H9 (cell line): ENCODE measurements at regions not wholly inside any gene's neighbourhood (a gene's known extent, or its start where the extent isn't known, plus 50 kb on each side); places are given as distances from the start of the nearest gene placed in this dataset.
A peak's percentile ranks its signal among the peaks of the same experiment; 100 is the strongest.

Experiments
- DNase-seq: peaks from one replicate; pipeline ENCODE4 v3.0.0-alpha.2; 2017
- H2AFZ ChIP-seq: one replicate; pipeline ENCODE4 v1.6.1; 2013; ENCODE audit warnings: mild to moderate bottlenecking, low read length, control low read depth, moderate library complexity
- H2AK5ac ChIP-seq: 2 replicates; pipeline ENCODE4 v1.6.1; 2013; ENCODE audit warnings: low read length, control low read depth, mixed read lengths; ENCODE audit not compliant: insufficient read length
- H2BK120ac ChIP-seq: one replicate; pipeline ENCODE4 v1.6.1; 2013; ENCODE audit warnings: low read depth, mild to moderate bottlenecking, low read length, control low read depth, inconsistent platforms; ENCODE audit not compliant: poor library complexity, severe bottlenecking
- H2BK12ac ChIP-seq: 2 replicates; pipeline ENCODE4 v1.6.1; 2013; ENCODE audit warnings: low read length, control low read depth, mixed read lengths, low read depth; ENCODE audit not compliant: insufficient read length
- H2BK15ac ChIP-seq: 2 replicates; pipeline ENCODE4 v1.6.1; 2013; ENCODE audit warnings: low read depth, low read length, control low read depth
- H2BK20ac ChIP-seq: one replicate; pipeline ENCODE4 v1.6.1; 2013; ENCODE audit warnings: low read depth, mild to moderate bottlenecking, low read length, control low read depth, inconsistent platforms; ENCODE audit not compliant: poor library complexity, severe bottlenecking
- H2BK5ac ChIP-seq: 2 replicates; pipeline ENCODE4 v1.6.1; 2013; ENCODE audit warnings: low read length, control low read depth, mixed read lengths; ENCODE audit not compliant: insufficient read length
- H3K14ac ChIP-seq: 2 replicates; pipeline ENCODE4 v1.6.1; 2013; ENCODE audit warnings: low read length, control low read depth; ENCODE audit not compliant: insufficient read depth
- H3K18ac ChIP-seq: 2 replicates; pipeline ENCODE4 v1.6.1; 2013; ENCODE audit warnings: low read depth, mild to moderate bottlenecking, mixed read lengths, low read length, control low read depth; ENCODE audit not compliant: insufficient read length
- H3K23ac ChIP-seq: 2 replicates; pipeline ENCODE4 v1.6.1; 2013; ENCODE audit warnings: low read length, control low read depth, mixed read lengths, low read depth; ENCODE audit not compliant: insufficient read length
- H3K23me2 ChIP-seq: 2 replicates; pipeline ENCODE4 v1.6.1; 2013; ENCODE audit warnings: low read depth, mild to moderate bottlenecking, mixed read lengths, low read length, control low read depth; ENCODE audit not compliant: insufficient read length, poor library complexity, severe bottlenecking
- H3K27ac ChIP-seq: 2 replicates; pipeline ENCODE4 v1.5.1; 2013; ENCODE audit warnings: low read length, control low read depth, mixed read lengths, low read depth; ENCODE audit not compliant: insufficient read length
- H3K27me3 ChIP-seq: 2 replicates; pipeline ENCODE4 v1.6.1; 2013; ENCODE audit warnings: low read length, control low read depth, inconsistent platforms; ENCODE audit not compliant: insufficient read depth
- H3K4ac ChIP-seq: 2 replicates; pipeline ENCODE4 v1.6.1; 2013; ENCODE audit warnings: low read depth, mild to moderate bottlenecking, control low read depth, inconsistent platforms, low read length, moderate library complexity
- H3K4me1 ChIP-seq: 2 replicates; pipeline ENCODE4 v1.6.1; 2013; ENCODE audit warnings: low read length, control low read depth, inconsistent platforms; ENCODE audit not compliant: insufficient read depth
- H3K4me2 ChIP-seq: 2 replicates; pipeline ENCODE4 v1.6.1; 2013; ENCODE audit warnings: low read length, control low read depth, mixed read lengths; ENCODE audit not compliant: insufficient read length, insufficient read depth
- H3K56ac ChIP-seq: 2 replicates; pipeline ENCODE4 v1.6.1; 2013; ENCODE audit warnings: low read depth, mild to moderate bottlenecking, mixed read lengths, low read length, control low read depth; ENCODE audit not compliant: insufficient read length
- H3K79me1 ChIP-seq: 2 replicates; pipeline ENCODE4 v1.6.1; 2013; ENCODE audit warnings: low read depth, mild to moderate bottlenecking, moderate library complexity, low read length, control low read depth, inconsistent platforms; ENCODE audit not compliant: insufficient read depth, poor library complexity, severe bottlenecking
- H3K79me2 ChIP-seq: 2 replicates; pipeline ENCODE4 v1.6.1; 2013; ENCODE audit warnings: low read length, control low read depth, inconsistent platforms; ENCODE audit not compliant: insufficient read depth
- H3K9ac ChIP-seq: 2 replicates; pipeline ENCODE4 v1.6.1; 2013; ENCODE audit warnings: low read length, control low read depth, mixed read lengths; ENCODE audit not compliant: insufficient read length; ENCODE audit errors: extremely low read depth
- H3K9me3 ChIP-seq: one replicate; pipeline ENCODE4 v1.6.1; 2013; ENCODE audit warnings: low read depth, low read length, inconsistent platforms; ENCODE audit not compliant: control insufficient read depth
- H3T11ph ChIP-seq: one replicate; pipeline ENCODE4 v1.6.1; 2013; ENCODE audit warnings: mild to moderate bottlenecking, low read length, control low read depth, inconsistent platforms
- H4K20me1 ChIP-seq: one replicate; pipeline ENCODE4 v1.6.1; 2013; ENCODE audit not compliant: control insufficient read depth, insufficient read length, insufficient read depth
- H4K5ac ChIP-seq: 2 replicates; pipeline ENCODE4 v1.6.1; 2013; ENCODE audit warnings: low read depth, mild to moderate bottlenecking, mixed read lengths, low read length, control low read depth; ENCODE audit not compliant: insufficient read length
- H4K8ac ChIP-seq: replicated peaks from 2 replicates; pipeline ENCODE4 v1.6.1; 2013; ENCODE audit warnings: low read length, control low read depth, mixed read lengths, low read depth; ENCODE audit not compliant: insufficient read length
- H4K91ac ChIP-seq: 2 replicates; pipeline ENCODE4 v1.6.1; 2013; ENCODE audit warnings: low read depth, mild to moderate bottlenecking, moderate library complexity, mixed read lengths, low read length, control low read depth; ENCODE audit not compliant: insufficient read length
- H3K27ac Mint-ChIP-seq, 3 experiments: 2 replicates in 2 of 3; 3 replicates in 1 of 3; pipeline ENCODE4 v1.8.0; 2020 to 2021; ENCODE audit warnings: mixed read lengths in 3 of 3, mild to moderate bottlenecking in 1 of 3, moderate library complexity in 1 of 3
- H3K27me3 Mint-ChIP-seq: 2 replicates; pipeline ENCODE4 v1.8.0; 2021; ENCODE audit warnings: low read depth, mild to moderate bottlenecking, moderate library complexity, mixed read lengths
- H3K36me3 Mint-ChIP-seq, 3 experiments: 2 replicates in 2 of 3; 3 replicates in 1 of 3; pipeline ENCODE4 v1.8.0; 2020 to 2021; ENCODE audit warnings: low read depth in 3 of 3, mixed read lengths in 3 of 3; ENCODE audit not compliant: insufficient read depth in 1 of 3
- H3K4me1 Mint-ChIP-seq, 2 experiments: 2 replicates each; pipeline ENCODE4 v1.8.0; 2020; ENCODE audit warnings: mixed read lengths in 2 of 2
- H3K4me3 Mint-ChIP-seq, 2 experiments: 2 replicates in 1 of 2; 3 replicates in 1 of 2; pipeline ENCODE4 v1.8.0; 2020 to 2021; ENCODE audit warnings: mild to moderate bottlenecking in 2 of 2, mixed read lengths in 2 of 2, moderate library complexity in 1 of 2
- H3K9me3 Mint-ChIP-seq, 2 experiments: 2 replicates in 1 of 2; 3 replicates in 1 of 2; pipeline ENCODE4 v1.8.0; 2020; ENCODE audit warnings: mild to moderate bottlenecking in 2 of 2, mixed read lengths in 2 of 2, moderate library complexity in 1 of 2
- WGBS: extraction: QIAGEN DNeasy Blood & Tissue Kit; methylation state at CpG from one replicate; pipeline ENCODE4 v1.1.7; 2013; ENCODE audit warnings: missing lambda C conversion rate, low lambda C conversion rate, mixed read lengths; ENCODE audit not compliant: insufficient read length; ENCODE audit errors: extremely low coverage; 5-methylcytosine and 5-hydroxymethylcytosine counted together
- TF ChIP-seq, protein P1 (sequence below): fragments of 200-600 bp; sonication (generic); conservative IDR thresholded peaks from 3 replicates; pipeline ENCODE4 v1.8.0; 2021; ENCODE audit warnings: antibody characterized with exemption, mild to moderate bottlenecking

GRCh38 chr6:100116411-100117194, 122.6 kb upstream of the MCHR2 start:
- no peak overlapping the region for H3K27ac ChIP-seq
- H3T11ph ChIP-seq: no peak overlapping the region
- H3K23me2 ChIP-seq: no peaks in the 10 kb centered on the region
- H3K4ac ChIP-seq: no peak overlapping the region
- no peaks in the 10 kb centered on the region for H3K36me3 Mint-ChIP-seq
- no peak overlapping the region for H3K4me3 Mint-ChIP-seq
- no peak overlapping the region for H4K5ac ChIP-seq
- H3K27me3 ChIP-seq: no peaks in the 10 kb centered on the region
- H4K8ac ChIP-seq: no peak overlapping the region
- no peak overlapping the region for H3K18ac ChIP-seq
- H3K4me1 Mint-ChIP-seq: peaks cover 5% of the 10 kb centered on the region in 2 experiments; a peak in 2 of 4 replicates
- no peaks in the 10 kb centered on the region for H3K9me3 Mint-ChIP-seq
- H3K79me1 ChIP-seq: no peaks in the 10 kb centered on the region
- H3K27ac Mint-ChIP-seq: no peak overlapping the region
- no peak overlapping the region for H2AK5ac ChIP-seq
- no peak overlapping the region for H4K91ac ChIP-seq
- H3K27me3 Mint-ChIP-seq: no peaks in the 10 kb centered on the region
- no peaks in the 10 kb centered on the region for H4K20me1 ChIP-seq
- TF ChIP-seq, protein P1, sequence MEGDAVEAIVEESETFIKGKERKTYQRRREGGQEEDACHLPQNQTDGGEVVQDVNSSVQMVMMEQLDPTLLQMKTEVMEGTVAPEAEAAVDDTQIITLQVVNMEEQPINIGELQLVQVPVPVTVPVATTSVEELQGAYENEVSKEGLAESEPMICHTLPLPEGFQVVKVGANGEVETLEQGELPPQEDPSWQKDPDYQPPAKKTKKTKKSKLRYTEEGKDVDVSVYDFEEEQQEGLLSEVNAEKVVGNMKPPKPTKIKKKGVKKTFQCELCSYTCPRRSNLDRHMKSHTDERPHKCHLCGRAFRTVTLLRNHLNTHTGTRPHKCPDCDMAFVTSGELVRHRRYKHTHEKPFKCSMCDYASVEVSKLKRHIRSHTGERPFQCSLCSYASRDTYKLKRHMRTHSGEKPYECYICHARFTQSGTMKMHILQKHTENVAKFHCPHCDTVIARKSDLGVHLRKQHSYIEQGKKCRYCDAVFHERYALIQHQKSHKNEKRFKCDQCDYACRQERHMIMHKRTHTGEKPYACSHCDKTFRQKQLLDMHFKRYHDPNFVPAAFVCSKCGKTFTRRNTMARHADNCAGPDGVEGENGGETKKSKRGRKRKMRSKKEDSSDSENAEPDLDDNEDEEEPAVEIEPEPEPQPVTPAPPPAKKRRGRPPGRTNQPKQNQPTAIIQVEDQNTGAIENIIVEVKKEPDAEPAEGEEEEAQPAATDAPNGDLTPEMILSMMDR: peak; percentile 90
- no peak overlapping the region for H3K4me2 ChIP-seq
- H3K9me3 ChIP-seq: no peaks in the 10 kb centered on the region
- no peak overlapping the region for H2BK12ac ChIP-seq
- H2BK5ac ChIP-seq: no peak overlapping the region
- H3K23ac ChIP-seq: no peak overlapping the region
- peak; percentile 61 for DNase-seq
- WGBS: no CpG with 5 or more reads among the region's 4 CpGs
- no peak overlapping the region for H3K56ac ChIP-seq
- no peak overlapping the region for H2BK20ac ChIP-seq
- no peaks in the 10 kb centered on the region for H3K79me2 ChIP-seq
- no peak overlapping the region for H2BK120ac ChIP-seq
- no peak overlapping the region for H2BK15ac ChIP-seq
- no peak overlapping the region for H3K14ac ChIP-seq
- H3K9ac ChIP-seq: no peak overlapping the region
- H3K4me1 ChIP-seq: no peaks in the 10 kb centered on the region
- H2AFZ ChIP-seq: no peak overlapping the region
